ENCODE measurements at regions not wholly inside any gene's neighbourhood (a gene's known extent, or its start where the extent isn't known, plus 50 kb on each side); places are given as distances from the start of the nearest gene placed in this dataset.
"Not testable (repeated sequence)": the region's sequence is repeated elsewhere in the genome, so short reads cannot be mapped to it uniquely, and the experiment has no call there.

GRCh38 chr7:89934101-89934500 lies 220.2 kb upstream of the STEAP1 start:
- no peak for FAIRE-seq

GRCh38 chr7:89943525-89944050 lies 210.7 kb upstream of the STEAP1 start:
- FAIRE-seq: no peak

- FAIRE-seq: peak; percentile 99
Measured at GRCh38 chr7:89958525-89959068, 195.7 kb upstream of the STEAP1 start.

DNA sequence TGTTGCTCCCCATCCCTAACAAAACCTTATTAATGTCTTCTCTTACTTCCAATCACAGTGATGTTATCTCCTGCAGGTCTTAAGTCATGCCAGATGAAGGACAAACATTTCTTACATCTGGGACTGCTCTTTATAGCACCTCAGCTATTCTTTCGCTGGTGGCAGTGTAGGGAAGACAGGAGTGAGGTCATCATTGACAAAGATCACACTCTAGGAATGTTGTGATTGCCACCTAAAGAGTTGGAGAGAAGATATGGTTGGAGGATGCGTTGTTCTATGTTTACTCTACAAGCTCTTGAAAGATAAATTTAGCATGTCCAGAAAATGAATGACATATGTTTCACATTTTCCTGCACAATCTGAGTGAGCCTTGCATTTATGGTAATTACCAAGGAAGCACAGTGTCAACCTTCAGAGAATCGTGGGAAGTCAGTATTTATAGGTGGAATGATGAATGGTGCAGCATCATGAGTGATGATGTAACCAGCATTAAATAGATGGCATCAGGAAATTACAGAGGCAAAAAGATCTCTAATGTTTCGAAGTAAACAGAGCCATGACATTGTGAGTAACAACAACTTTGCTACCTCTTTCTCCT lies 188.1 kb upstream of the STEAP1 start:
- FAIRE-seq: no peak

DNA sequence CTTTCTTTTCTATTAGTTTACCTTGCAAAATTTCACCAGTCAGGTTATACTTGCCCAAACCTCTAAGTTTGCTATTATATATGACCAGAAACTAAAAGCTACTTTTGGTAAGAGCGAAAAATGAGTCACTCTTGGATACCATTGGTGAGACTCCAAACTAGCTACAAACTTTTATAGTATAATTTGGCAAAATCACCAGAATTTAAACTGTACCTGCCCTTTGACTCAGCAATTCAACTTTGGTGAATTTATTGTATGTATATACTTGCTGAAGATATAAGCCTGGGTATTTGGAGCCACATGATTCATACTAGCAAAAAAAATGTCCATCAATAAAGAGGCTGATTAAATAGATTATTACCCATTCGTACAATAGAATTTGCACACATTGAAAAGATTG lies 178.7 kb upstream of the STEAP1 start:
- FAIRE-seq: no peak

DNA sequence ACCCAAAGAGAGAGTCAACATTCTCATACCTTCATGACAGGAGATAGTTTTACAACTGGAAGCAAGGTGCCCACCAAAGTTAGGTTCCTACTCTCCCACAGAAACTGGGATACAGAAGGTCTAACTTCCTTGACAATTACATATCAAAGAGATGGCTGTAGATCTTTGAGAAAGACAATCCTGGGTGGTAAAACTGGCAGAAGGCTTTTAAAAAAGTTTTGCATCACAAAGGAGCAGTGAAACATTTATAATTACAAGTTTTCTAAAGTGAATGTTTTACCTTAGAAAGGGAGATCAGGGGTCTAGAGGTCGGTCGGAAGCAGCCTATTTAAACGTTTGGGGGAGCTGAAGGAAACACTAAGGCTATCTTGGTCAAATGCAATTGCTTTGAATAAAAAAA lies 166.6 kb upstream of the STEAP1 start:
- FAIRE-seq: no peak

DNA sequence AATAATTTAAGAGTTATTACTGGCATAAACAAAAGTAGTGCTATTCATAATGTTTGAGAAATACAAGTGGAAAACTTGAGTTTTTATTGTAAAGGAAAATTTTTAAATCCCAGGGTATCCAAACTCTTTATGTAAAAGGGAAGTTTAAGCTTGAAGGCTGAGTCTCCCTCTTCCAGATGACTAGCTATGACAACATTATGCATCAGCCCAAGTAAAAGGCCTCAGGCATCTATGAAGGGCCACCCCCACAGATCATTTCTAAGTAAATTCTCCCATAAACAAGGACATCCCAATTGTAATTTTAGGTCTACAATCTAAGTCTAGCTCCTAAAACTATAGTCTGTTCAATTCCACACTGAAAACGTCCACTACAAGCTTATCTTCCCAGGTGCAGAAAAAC lies 166.2 kb upstream of the STEAP1 start:
- FAIRE-seq: no peak

- no peak for FAIRE-seq
Measured at GRCh38 chr7:89989454-89989853, 164.8 kb upstream of the STEAP1 start.

DNA sequence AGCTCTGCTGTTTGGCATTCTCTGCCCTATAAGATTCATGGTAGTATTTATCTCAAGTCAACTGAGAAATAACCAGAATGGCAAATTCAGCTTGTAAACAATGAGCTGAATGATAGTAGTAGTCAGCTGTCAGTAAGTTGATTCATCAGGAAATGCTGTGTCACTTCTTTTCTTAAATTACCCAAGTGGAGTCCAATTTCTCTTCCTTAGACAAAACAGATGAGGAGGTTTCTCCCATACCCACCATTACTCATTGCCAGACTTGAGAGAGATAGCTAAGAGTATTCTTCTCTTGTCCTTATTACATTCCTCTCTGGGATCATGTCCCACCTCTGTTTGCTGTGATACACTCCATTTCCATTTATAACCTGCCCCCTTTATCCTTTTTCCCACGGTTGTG lies 159.8 kb upstream of the STEAP1 start:
- no peak for FAIRE-seq

GRCh38 chr7:89998554-89998953 lies 155.7 kb upstream of the STEAP1 start:
- no peak for FAIRE-seq

- FAIRE-seq: no peak
Measured at GRCh38 chr7:90005836-90006235, 148.4 kb upstream of the STEAP1 start.

DNA sequence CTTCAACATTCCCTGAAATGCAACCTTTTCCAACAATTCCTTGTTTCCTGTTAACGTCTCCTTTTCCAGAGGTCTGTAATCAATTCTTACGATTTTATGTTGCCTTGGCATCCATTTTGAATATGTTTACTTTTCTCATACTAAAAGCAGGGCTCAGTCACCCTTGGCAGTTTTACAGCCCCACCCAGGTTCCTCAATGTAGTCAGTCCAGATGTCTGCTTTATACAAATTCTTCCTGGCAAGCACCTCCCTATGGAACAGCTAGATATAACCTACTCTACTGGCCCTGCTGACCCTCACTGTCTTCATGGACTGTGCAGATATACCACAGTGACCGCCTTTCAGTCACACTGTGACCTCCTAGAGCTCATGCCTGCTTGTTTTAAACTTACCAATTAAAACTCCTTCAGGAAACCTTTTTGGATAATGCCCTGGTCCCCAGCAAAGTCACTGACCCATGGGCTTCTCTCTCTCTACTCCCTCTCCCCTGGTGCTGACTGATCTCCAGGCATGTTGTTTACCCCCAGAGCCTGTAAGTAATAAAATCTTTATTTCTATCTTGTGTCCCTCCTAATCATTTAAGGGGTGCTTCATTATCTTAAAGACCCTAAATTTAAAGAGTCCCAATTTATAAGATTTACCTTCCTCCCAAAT lies 147.1 kb upstream of the STEAP1 start:
- no peak for FAIRE-seq

GRCh38 chr7:90007831-90008230 lies 146.4 kb upstream of the STEAP1 start:
- no peak for FAIRE-seq

DNA sequence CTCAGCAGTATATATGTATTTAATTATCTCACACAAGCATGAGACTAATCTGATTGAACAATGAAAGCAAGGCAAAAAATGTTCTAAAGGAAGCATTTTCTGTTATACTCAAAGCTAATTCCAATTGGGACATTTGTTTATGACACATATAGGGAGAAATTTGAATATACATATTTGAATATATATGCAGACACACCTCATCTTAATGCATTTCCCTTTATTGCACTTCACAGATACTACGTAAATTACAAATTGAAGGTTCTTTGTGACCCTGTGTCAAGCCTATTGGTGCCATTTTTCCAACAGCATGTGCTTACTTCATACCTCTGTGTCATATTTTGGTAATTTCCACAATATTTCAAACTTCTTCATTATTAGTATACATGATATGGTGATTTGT lies 132.1 kb upstream of the STEAP1 start:
- FAIRE-seq: no peak

- FAIRE-seq: no peak
Measured at GRCh38 chr7:90025771-90026170, 128.5 kb upstream of the STEAP1 start.

DNA sequence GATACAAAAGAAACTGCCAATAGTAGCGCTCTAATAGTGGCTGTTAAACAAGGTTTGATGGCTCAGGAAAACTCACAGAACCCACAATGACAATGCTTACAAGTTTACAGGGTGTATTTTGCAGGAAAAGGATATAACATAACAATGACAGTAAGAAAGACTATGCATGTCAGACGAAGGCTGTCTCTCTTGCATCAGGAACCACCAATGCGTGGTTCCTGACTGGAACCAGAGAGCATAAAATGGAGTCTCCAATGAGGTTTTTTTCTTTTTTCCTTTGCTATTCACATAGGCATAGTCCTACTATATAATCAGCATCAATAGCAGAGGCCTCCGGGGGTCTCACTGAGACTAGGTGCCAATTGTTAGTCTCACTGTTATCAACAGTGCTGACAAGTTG lies 120.4 kb upstream of the STEAP1 start:
- no peak for FAIRE-seq

DNA sequence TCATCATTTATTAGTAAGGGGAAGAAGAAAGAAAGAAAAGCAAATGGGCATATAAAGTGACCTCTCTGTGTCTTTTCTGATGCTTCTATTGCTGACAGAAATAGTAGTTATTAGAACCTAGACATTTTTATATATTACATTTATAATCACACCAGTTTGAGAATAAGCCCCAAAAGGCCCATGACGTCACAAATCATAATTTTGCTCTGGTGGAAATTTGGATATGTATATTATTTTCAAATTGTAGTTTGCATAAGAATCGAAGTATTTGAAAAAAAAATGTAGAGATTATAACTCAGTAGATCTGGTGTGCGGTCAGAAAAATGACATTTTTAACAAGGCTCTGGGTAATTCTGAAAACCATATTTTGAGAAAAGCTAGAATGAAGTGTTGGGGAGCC lies 101.2 kb upstream of the STEAP1 start:
- no peak for FAIRE-seq

DNA sequence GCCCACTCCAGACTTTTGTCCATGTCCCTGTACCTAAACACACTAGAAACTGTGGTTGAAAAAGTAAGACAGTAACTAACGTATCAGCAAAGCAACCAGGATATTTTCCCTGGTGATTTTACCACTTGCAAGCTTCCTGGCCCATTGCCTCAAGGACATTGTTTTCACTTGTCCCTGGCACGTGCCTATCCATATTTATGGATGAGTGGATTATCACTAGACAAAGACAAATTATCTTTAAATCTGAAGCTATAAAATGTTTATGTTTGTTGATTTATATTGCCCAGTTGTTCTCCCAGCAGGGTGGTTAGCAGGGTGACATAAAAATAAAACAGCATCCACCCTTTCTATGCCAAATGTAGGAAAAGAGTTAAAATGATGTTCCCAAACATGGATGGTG lies 93.2 kb upstream of the STEAP1 start:
- no peak for FAIRE-seq

DNA sequence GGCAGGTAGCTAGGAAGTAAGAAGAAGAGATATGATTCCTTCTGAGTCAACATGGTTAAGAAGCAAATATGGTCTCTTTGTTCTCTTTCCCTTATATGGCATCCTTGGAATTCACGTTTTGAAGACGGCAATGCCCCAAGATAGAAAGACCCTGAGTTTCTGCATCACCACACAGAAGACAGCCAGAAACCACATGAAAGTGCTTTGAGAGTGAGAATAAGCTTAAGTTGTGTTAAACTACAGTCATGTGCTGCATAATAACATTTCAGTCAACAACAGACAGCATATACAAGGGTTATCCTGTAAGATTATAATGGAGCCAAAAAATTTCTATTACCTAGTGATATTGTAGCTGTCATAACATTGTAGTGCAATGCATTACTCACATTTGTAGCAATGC lies 89.9 kb upstream of the STEAP1 start:
- FAIRE-seq: no peak

DNA sequence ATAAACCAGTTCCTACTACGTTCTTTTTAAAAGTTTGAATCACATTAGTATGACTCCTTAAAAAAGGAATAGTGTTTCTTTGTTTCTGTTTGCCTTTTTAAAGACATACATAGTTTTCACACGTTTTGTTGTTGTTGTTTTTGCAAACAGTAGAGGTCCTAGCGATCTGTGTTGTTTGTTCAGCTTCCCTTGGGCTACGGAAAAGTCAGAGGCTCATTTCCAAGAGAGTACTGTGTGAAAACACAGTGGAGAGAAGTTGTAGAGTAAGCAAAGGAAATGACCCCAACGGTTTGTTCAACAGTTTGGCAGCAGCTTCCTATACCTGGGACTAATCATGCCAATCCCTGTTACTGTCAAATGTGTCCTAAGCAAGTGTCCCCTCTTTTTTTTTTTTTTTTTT lies 87.1 kb upstream of the STEAP1 start:
- FAIRE-seq: no peak

DNA sequence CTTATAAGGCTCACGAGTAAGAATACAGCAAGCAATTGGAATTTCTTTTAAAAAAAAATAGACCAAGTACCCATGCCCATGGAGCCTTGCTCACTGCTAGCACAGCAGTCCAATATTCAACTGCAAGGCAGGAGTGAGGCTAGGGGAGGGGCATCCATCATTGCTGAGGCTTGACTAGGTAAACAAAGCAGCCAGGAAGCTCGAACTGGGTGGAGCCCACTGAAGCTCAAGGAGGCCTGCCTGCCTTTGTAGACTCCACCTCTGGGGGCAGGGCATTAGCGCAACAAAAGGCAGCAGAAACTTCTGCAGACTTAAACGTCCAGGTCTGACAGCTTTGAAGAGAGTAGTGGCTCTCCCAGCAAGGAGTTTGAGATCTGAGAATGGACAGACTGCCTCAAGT lies 84.0 kb upstream of the STEAP1 start:
- FAIRE-seq: not testable (repeated sequence)

DNA sequence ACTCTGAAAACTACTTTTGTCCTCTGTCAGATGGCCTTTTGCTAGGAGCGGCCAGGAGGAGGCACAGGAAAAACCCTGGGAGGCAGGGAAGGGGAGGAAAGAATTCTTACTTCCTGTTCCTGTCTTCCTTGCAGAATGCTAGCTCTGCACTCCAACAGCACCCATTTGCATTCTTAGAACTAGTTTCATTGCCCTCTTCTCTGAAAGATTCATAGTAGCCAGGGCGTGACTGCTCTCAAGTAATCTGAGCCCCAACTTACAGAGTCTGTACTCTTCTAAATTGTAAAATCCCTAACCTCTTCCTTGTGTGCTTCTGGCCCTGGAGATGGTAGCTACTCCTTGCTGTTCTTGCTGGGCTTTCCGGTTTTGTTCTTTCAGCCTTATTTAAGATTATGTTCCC lies 75.3 kb upstream of the STEAP1 start:
- FAIRE-seq: no peak

GRCh38 chr7:90081621-90082020 lies 72.6 kb upstream of the STEAP1 start:
- no peak for FAIRE-seq

- FAIRE-seq: no peak
Measured at GRCh38 chr7:90092506-90092905, 61.8 kb upstream of the STEAP1 start.

DNA sequence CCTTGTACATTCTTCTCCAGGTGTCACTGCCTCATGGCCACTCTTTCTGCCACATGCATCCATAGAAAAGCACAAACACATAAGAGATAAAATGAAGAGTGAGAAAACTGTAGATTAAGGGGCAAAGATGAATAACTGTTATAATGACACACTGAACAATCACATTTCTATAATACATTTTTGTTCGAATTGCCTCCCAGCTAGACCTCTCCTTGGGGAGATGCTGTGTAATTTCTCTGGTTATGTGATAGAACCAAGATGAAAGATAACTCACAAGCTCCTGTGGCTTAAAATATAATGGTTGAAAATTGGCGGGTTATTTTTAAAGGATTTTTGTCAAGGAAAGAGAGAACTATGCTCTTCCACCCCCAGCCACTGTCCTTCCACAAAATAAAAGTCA lies 60.2 kb upstream of the STEAP1 start:
- no peak for FAIRE-seq

Data from colon (tissue), 2 donors.